Tibial nerve (tissue), 4 donors: ENCODE measurements at regions not wholly inside any gene's neighbourhood (a gene's known extent, or its start where the extent isn't known, plus 50 kb on each side); places are given as distances from the start of the nearest gene placed in this dataset.

ENCODE experiments used
- EP300 ChIP-seq, 2 donors: sonication (generic); formaldehyde crosslinking; IDR thresholded peaks; one replicate each; pipeline ENCODE4 v1.6.1; 2017; ENCODE audit warnings: antibody characterized with exemption in 2 of 2, mild to moderate bottlenecking in 1 of 2
- POLR2A ChIP-seq, 2 donors: fragments of 450-650 bp; IDR thresholded peaks; one replicate each; pipeline ENCODE4 v1.6.1; 2017; ENCODE audit warnings: antibody characterized with exemption in 2 of 2, mild to moderate bottlenecking in 2 of 2, moderate library complexity in 2 of 2
- TF ChIP-seq, protein P1 (sequence below), 5 experiments: fragments of 200-600 bp in 3 of 5; fragments of 450-650 bp in 2 of 5; sonication (generic) in 3 of 5; IDR thresholded peaks; one replicate each; pipeline ENCODE4 v1.5.1; 2016 to 2019; ENCODE audit warnings: antibody characterized with exemption in 5 of 5, mild to moderate bottlenecking in 3 of 5, moderate library complexity in 2 of 5

DNA sequence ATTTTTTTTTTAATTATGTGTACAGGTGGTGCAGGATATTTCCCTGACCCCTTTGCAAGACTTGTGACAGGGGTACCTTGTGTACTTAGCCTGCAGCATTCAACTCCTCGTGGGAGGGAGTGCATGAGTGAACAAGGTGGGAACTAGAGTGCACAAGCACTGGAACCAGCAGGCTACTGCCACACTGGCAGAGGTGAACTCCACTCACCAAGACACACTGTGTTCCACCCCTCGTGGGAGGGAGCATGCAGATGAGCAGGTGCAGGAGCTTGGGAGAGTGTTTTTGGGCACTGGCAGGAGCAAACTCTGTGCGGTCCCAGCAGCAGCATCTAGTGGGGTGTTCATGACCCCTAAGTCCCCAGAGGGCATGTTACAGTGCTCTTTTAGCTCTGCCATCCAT, 282.7 kb upstream of the PLET1 start:
- TF ChIP-seq, protein P1, sequence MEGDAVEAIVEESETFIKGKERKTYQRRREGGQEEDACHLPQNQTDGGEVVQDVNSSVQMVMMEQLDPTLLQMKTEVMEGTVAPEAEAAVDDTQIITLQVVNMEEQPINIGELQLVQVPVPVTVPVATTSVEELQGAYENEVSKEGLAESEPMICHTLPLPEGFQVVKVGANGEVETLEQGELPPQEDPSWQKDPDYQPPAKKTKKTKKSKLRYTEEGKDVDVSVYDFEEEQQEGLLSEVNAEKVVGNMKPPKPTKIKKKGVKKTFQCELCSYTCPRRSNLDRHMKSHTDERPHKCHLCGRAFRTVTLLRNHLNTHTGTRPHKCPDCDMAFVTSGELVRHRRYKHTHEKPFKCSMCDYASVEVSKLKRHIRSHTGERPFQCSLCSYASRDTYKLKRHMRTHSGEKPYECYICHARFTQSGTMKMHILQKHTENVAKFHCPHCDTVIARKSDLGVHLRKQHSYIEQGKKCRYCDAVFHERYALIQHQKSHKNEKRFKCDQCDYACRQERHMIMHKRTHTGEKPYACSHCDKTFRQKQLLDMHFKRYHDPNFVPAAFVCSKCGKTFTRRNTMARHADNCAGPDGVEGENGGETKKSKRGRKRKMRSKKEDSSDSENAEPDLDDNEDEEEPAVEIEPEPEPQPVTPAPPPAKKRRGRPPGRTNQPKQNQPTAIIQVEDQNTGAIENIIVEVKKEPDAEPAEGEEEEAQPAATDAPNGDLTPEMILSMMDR (IDR thresholded peaks at IDR 0.05): no peak
- no peak for TF ChIP-seq EP300 (IDR thresholded peaks at IDR 0.05)
- no peak for TF ChIP-seq POLR2A (IDR thresholded peaks at IDR 0.05)
